GM19395 (cell line): ENCODE measurements at regions not wholly inside any gene's neighbourhood (a gene's known extent, or its start where the extent isn't known, plus 50 kb on each side); places are given as distances from the start of the nearest gene placed in this dataset.

Experiments used
- ATAC-seq: cut with Tn5 transposase; IDR thresholded peaks from one replicate; pipeline ENCODE4 v1.9.1; 2021; ENCODE audit warnings: mild to moderate bottlenecking, moderate library complexity; ENCODE audit not compliant: unreplicated experiment

- ATAC-seq: no peak
These were observed 141.7 kb downstream of the CHST1 start for GRCh38 chr11:45523760-45524159.

- ATAC-seq: no peak
These were observed 146.4 kb downstream of the CHST1 start for GRCh38 chr11:45518833-45519535.

DNA sequence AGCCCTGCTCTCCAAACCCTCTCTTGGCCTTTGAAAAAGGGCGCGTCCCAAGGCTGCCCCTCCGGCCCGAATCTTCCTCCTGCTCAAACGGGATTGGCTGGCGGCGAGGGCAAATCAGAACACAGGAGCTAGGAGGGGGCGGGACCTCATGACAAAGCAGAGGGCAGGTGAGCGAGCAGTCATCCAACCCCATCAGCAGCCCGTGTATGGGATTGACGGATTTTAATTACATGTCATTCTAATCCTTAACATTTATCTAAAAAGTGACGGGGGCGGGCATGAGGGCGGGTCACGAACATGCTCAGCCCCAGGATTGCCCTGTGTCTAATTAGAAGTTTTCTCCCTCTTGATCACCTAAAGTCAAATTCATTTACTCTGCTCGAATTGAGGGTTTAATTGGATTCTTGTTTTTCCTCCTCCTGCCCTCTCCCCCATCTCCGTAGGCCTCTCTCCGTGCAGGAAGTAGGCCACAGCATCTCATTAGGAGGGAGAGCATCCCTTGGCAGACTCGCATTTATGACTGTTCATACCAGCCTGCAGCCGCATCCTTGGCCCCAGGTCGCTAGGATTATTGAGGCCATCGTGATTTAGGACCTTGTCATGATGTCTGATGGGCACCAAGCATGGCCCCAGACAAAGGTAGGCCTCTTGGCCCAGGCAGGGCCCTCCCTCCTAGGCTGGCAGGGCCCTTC lies 147.1 kb downstream of the CHST1 start:
- ATAC-seq: no peak

DNA sequence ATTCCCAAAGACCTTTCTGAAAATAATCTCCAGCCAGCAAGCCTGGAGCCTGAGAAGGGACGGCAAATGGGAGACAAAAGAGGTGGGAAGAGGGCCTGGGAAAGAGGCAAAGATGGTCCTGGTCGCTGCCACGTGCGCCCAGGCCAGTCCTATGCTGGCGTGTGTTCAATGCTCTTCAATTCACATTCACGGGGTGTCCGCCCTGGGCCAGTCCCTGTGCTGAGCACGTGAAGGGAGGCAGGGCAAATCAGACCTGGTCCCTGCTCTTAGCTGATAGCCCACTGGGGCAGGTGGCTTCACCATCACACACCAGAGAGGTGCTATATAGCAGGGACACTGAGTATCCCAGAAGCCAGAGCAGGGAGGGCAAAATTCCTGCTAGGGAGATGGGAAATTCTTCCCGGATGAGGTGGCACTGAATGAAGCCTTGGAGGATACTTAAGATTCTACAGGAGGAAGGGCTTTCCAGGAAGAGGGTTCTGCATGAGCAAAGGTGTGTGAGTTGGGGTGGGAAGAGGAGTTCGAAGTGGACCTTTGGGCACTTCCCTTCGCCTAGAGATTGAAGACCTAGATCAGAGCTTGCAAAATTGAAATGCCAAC lies 148.2 kb downstream of the CHST1 start:
- ATAC-seq: no peak

DNA sequence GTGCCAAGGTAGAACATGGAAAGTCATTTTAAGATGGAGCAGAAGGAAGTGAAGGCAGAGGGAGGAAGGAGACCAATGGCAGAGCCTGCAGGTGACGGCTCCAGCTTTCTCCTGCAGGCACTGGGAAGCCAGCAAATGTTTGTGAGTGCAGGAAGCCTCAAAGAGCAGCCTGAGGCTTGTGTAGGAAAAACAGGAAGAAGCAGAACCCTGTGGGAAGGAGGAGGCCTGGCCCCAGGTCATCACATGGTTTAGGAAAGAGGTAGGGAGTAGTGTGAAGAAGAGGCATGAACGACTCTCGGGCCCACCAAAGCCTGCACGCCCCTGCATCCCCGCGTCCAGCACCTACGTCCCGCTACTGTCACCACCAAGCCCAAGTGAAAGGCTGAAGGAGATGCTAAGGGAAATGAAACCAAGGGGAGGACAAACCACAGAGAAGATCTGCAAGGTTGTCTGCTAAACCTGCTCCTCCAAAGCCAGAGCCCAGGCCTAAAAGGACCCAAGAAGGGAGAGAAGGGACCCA lies 151.5 kb downstream of the CHST1 start:
- ATAC-seq: no peak

- no peak for ATAC-seq
These were observed 152.8 kb downstream of the CHST1 start for GRCh38 chr11:45512471-45513148.

- ATAC-seq: no peak
These were observed 153.9 kb downstream of the CHST1 start for GRCh38 chr11:45511566-45511965.

- ATAC-seq: no peak
These were observed 157.5 kb downstream of the CHST1 start for GRCh38 chr11:45507916-45508315.

- ATAC-seq: no peak
These were observed 162.1 kb downstream of the CHST1 start for GRCh38 chr11:45503311-45503710.

DNA sequence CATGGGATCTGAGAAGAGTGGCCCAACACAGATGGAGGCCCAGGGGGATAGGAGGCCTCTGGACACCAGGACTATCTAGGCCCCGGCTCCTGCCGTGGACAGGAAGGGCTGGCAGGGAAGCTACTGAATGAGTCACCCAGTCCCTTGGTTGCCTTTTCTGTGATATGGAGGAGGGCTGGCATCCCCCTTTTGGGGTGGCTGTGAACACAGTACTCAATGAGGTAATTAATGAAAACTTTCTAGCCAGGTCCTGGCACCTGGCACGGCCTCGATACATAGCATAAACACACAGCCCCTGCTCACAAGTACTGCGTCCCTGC lies 163.2 kb downstream of the CHST1 start:
- ATAC-seq: no peak

DNA sequence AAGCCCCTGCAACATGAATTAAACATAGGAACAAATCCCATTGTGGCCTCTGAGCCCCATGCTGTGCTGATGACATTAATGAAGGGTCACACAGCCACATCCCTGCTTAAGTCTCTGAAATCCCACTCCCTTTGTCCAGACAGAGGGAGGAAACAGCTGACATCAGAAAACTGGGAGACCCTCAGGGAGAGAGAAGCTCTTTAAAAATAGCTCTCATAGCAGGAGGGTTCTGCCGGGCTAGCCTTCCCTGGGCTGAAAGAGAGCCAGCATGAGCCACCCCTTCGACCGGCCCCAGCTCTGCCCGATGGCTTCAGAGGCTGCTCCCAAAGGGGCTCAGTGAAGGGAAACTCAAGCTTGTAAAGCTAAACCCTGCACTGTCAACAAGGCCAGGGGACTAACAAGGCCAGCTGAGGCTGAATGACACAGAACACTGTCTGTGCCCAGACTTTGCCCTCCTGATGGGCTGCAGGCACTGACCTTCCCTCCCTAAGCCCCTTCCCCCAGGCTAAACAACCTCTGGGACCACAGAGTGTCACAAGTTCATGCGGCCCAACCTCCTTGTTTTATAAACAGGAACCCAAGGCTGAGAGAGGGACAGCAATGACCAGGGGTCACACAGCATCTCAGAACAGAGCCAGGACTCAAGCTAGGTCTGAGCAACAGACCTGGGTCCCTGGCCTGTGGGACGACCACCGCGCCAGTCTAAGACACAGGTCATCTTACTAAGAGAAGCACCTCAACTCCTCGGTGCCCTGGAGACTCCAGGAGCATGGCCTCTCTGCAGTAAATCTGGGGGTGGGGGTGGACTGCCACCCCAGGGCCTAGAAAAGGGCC lies 163.8 kb downstream of the CHST1 start:
- no peak for ATAC-seq

- ATAC-seq: no peak
These were observed 165.0 kb downstream of the CHST1 start for GRCh38 chr11:45500451-45500850.

- no peak for ATAC-seq
These were observed 170.7 kb downstream of the CHST1 start for GRCh38 chr11:45494738-45495137.

GRCh38 chr11:45489281-45489905 lies 176.0 kb downstream of the CHST1 start:
- ATAC-seq: no peak

GRCh38 chr11:45486461-45486860 lies 179.0 kb downstream of the CHST1 start:
- no peak for ATAC-seq

DNA sequence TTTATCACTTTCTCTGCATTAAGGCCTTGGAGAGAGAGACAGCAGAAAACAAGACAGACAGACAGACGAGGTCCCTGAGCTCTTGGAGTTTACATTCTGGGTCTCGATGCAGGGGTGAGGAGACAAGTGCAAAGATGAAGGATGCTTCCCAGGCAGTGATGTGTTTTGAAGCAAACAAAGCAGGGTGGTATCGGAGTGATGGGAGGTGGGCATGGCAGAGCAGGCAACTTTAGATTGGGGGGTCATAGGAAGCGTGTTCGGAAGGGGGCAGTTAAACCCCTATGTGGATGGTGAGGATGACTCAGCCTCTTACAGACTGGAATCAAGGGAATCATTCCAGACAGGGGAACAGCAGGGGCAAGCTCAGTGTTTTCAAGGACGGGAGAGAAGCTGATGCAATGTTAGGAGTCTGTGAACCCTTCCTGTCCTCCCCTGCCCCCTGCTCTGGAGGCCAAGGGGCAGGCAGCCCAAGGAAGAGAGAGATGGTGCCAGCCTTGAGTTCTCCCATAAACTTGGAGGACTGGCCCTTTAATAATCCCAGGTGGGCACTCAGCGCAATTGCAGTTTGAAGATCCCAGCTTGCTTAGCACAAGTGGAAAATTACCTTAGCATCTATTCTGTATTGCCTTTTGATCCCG lies 180.2 kb downstream of the CHST1 start:
- ATAC-seq: no peak

DNA sequence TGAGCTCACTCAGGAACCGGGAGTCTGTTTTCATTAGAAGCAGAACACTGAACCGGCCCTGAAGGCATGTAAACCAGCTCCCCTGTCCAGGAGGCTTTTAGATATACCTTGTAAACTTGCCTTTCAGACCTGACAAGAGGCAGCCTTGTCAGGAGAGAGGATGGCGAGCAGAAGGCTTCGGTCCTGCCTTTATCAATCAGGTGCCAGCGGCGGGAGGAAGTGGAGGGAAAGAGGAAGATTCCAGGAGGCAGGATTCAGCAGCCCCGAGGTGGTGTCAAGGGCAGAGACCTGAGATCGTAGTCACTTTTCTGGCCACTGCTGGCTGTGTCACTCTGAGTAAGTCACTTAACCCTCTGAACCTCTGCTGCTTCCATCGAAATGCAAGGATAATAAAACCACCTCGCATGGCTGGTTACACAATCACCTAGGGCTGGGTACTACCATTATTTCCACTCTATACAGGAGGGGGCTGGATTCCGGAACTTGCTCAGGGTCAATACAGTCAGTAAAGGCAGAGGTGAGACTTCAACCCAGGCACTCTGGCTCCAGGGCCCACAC lies 181.0 kb downstream of the CHST1 start:
- ATAC-seq: no peak

DNA sequence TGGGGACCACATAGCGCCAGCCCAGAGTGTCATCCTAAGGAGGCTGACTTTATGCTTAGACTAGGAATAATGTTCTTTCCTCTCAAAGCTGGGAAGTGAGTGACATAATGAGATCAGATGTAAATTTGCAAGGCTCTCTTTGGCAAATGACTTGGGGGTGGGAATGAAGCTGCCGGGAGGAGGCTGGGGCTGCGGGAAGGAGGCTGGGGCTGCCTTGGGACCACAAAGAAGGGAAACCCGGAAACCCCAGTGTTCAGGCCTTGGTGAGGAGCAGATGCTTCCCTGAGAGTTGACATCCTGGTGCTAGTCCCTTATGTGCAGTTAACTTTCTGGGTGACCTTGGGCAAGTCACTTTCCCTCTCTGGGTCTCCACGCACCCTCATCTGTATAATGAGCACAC lies 182.0 kb downstream of the CHST1 start:
- no peak for ATAC-seq

DNA sequence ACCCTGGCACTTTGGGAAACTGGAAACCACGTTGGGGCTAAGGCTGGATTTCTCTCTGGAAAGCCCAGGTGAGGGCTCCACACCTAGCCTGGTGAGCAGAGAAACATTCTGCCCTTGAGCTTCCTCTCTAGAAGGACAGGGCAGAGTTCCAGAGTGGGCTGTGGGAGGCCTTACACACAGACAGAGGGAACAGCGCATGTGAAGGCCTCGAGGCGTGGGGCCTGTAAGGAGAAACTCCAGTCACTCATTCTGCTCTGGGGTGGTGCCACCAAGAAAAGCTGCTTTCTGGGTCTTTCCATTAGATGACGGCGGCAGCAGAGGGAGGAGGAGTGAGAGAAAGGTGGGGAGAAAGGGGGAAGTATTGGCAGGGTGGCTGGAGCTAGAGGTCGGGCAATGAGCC lies 183.1 kb downstream of the CHST1 start:
- no peak for ATAC-seq

GRCh38 chr11:45481026-45481425 lies 184.4 kb downstream of the CHST1 start:
- ATAC-seq: no peak
